T-helper 1 cell treated with Interleukin-12 subunit alpha and Interleukin-12 subunit beta and Interleukin-4 antibody, amounts not matched to agents 30 μg/mL and 1 μg/mL, for 36 hours (primary cell): ENCODE measurements at regions not wholly inside any gene's neighbourhood (a gene's known extent, or its start where the extent isn't known, plus 50 kb on each side); places are given as distances from the start of the nearest gene placed in this dataset.

Source experiments
- H3K27ac Mint-ChIP-seq: one replicate; pipeline ENCODE4 v1.8.0; 2021; ENCODE audit warnings: mild to moderate bottlenecking, mixed read lengths
- H3K27me3 Mint-ChIP-seq: one replicate; pipeline ENCODE4 v1.8.0; 2021; ENCODE audit warnings: low read depth, mixed read lengths
- H3K36me3 Mint-ChIP-seq: one replicate; pipeline ENCODE4 v1.8.0; 2021; ENCODE audit warnings: low read depth, mixed read lengths
- H3K4me1 Mint-ChIP-seq: one replicate; pipeline ENCODE4 v1.8.0; 2021; ENCODE audit warnings: low read depth, mixed read lengths
- H3K4me3 Mint-ChIP-seq: one replicate; pipeline ENCODE4 v1.8.0; 2021; ENCODE audit warnings: mild to moderate bottlenecking, moderate library complexity, mixed read lengths
- H3K9me3 Mint-ChIP-seq: one replicate; pipeline ENCODE4 v1.8.0; 2021; ENCODE audit warnings: mixed read lengths

DNA sequence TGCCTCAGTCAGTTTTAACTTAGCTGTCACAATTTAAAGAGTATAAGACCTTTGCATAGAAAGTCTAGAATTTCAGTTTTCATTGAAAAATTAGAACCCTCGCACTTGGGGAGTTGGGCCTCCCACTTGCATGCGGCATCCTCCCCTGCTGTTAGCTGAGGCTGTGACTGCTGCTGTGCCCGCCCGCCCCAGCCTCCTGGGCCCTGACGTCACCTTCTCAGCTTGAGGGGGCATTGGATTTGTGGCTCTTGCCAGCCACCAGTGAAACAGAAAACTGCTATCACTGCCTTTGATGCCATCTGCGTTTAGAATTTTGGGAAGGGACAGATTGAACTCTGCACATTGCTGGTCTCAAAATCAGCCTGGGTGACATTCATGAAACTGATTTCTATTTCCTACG is 108.7 kb downstream of the CTTN start:
- Mint-ChIP-seq H3K4me3 (no peak overlapping the region), H3K36me3 (no peaks in the 10 kb centered on the region), H3K27me3 (no peaks in the 10 kb centered on the region), H3K9me3 (peaks cover 6% of the 10 kb centered on the region), H3K4me1 (no peaks in the 10 kb centered on the region), H3K27ac (no peak overlapping the region)

DNA sequence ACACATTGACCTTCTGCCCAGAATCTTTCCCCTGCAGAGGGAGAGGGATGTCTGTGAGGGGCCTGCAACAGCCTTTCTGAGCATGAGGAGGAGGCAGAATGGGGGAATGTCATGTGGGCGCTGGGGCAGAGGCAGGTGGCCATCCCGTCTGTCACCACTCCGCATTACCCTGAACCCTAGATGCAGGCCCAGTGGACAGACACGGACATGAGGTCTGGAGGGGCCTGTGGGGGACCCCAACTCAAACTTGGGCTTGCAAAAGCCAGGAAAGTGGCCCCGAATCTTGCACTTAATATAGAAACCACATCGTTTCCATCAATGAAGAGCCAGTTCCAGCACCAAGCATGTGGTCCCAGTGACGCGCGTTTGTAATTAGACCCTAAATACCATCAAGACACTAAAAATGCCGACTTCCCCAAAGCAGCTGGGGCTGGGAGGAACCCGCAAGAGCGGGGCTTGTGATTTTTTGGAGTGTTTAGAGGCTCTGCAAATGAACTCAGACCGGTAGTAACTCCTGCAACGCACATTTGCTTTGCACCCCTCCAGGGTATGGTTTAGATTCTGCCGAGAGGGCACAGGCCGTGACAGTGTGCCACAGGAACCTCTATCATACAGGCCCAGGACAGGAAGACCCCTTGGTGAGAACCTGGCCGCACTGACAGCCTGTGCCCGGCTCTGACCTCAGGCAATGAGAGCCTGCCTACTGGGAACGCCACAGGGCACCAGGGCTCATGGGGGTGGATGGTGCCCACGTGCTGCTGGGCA is 109.3 kb downstream of the CTTN start:
- no peaks in the 10 kb centered on the region for H3K36me3 Mint-ChIP-seq
- peaks cover under 1% of the 10 kb centered on the region for H3K27me3 Mint-ChIP-seq
- peaks cover 12% of the 10 kb centered on the region for H3K9me3 Mint-ChIP-seq
- no peaks in the 10 kb centered on the region for H3K4me1 Mint-ChIP-seq
- no peak overlapping the region for H3K4me3 Mint-ChIP-seq
- no peak overlapping the region for H3K27ac Mint-ChIP-seq

DNA sequence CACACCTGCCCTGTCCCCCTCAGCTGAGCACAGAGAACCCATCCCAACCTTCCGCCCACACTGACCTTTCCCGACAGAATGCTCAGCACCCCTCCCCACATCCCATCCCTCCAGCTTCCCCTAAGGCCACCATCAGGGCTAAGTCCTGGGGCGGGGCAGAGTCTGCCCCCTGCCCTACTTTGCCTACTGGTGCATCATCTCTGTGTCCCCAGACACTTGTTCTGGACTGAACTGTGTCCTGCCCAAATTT is 109.8 kb downstream of the CTTN start:
- no peak overlapping the region for H3K4me3 Mint-ChIP-seq
- H3K4me1 Mint-ChIP-seq, result no peaks in the 10 kb centered on the region
- H3K27me3 Mint-ChIP-seq, result peaks cover 3% of the 10 kb centered on the region
- H3K27ac Mint-ChIP-seq, result no peak overlapping the region
- H3K9me3 Mint-ChIP-seq, result peaks cover 17% of the 10 kb centered on the region
- no peaks in the 10 kb centered on the region for H3K36me3 Mint-ChIP-seq

DNA sequence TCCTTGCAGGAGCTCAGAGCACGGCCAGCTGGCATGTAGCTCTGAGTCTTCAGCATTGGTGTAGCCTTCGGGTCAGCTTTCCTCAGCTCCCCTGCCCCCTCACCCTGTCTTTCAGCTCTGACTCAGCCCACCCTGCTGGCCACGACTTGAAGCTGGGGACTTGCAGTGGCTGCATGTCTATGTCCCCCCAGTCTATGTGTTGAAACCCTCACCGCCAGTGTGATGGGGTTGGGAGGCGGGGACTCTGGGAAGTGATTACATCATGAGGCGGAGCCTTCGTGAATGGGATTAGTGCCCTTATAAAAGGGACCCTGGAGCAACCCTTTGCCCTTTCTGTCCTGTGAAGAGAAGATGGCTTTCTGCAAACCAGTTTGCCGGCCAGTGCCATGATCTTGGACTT is 111.1 kb downstream of the CTTN start:
- Mint-ChIP-seq H3K36me3 (no peaks in the 10 kb centered on the region), H3K27ac (no peak overlapping the region), H3K4me3 (no peak overlapping the region), H3K27me3 (peaks cover 3% of the 10 kb centered on the region), H3K4me1 (no peaks in the 10 kb centered on the region), H3K9me3 (peaks cover 27% of the 10 kb centered on the region)

- H3K4me1 Mint-ChIP-seq, result no peaks in the 10 kb centered on the region
- H3K9me3 Mint-ChIP-seq, result peaks cover 30% of the 10 kb centered on the region
- no peaks in the 10 kb centered on the region for H3K36me3 Mint-ChIP-seq
- H3K27ac Mint-ChIP-seq, result no peak overlapping the region
- H3K27me3 Mint-ChIP-seq, result peaks cover 7% of the 10 kb centered on the region
- H3K4me3 Mint-ChIP-seq, result no peak overlapping the region
These were observed 111.8 kb downstream of the CTTN start for GRCh38 chr11:70510106-70510505.

- H3K4me1 Mint-ChIP-seq, result no peaks in the 10 kb centered on the region
- peaks cover 30% of the 10 kb centered on the region for H3K9me3 Mint-ChIP-seq
- peaks cover 7% of the 10 kb centered on the region for H3K27me3 Mint-ChIP-seq
These were observed 112.2 kb downstream of the CTTN start for GRCh38 chr11:70510571-70510970.

DNA sequence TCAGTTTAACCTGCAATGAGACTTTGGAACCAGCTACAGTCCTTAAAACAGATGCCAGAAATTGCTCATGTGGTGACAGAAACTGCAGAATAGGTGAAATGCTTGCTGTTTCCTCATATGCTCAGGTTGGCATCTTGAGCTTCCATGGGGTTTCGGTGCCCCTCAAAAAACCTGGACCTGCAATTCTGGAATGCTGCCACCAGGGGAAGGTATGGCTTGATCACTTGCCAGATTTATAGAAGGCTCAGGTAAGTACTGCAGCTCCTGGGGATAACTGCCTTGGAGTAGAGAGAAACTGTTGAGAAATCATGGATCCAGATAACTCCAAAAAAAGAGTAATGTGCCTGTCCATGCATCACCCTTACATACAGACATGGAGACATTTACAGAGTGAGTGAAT is 113.0 kb downstream of the CTTN start:
- Mint-ChIP-seq H3K36me3 (no peaks in the 10 kb centered on the region), H3K27me3 (peaks cover 7% of the 10 kb centered on the region), H3K4me1 (no peaks in the 10 kb centered on the region)

More at GRCh38 chr11:70510571-70510970, 112.2 kb downstream of the CTTN start:
- Mint-ChIP-seq H3K27ac (no peak overlapping the region), H3K4me3 (no peak overlapping the region), H3K36me3 (no peaks in the 10 kb centered on the region)

GRCh38 chr11:70512716-70513115 is 114.4 kb downstream of the CTTN start:
- no peaks in the 10 kb centered on the region for H3K4me1 Mint-ChIP-seq
- no peak overlapping the region for H3K27ac Mint-ChIP-seq
- H3K9me3 Mint-ChIP-seq, result peaks cover 30% of the 10 kb centered on the region
- no peak overlapping the region for H3K4me3 Mint-ChIP-seq
- H3K27me3 Mint-ChIP-seq, result peaks cover 7% of the 10 kb centered on the region
- H3K36me3 Mint-ChIP-seq, result no peaks in the 10 kb centered on the region

More for the DNA sequence above, 113.0 kb downstream of the CTTN start:
- Mint-ChIP-seq H3K4me3 (no peak overlapping the region), H3K27ac (no peak overlapping the region), H3K9me3 (peaks cover 30% of the 10 kb centered on the region)

DNA sequence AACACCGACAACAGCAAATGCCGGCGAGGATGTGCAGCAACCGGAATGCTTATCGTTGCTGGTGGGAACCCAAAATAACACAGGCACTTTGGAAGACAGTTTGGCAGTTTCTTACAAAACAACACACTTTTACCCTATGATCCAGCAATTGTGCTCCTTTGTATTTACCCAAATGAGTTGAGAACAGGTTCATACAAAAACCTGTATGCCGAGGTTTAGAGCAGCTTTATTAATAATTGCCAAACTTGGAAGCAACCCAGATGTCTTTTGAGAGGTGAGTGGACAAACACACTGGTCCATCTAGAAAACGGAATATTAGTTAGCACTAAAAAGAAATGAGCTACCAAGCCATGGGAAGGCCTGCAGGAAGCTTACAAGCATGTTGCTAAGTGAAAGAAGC is 118.9 kb downstream of the CTTN start:
- no peak overlapping the region for H3K4me3 Mint-ChIP-seq
- H3K27ac Mint-ChIP-seq, result no peak overlapping the region
- H3K4me1 Mint-ChIP-seq, result no peaks in the 10 kb centered on the region
- H3K36me3 Mint-ChIP-seq, result no peaks in the 10 kb centered on the region
- H3K9me3 Mint-ChIP-seq, result peaks cover 22% of the 10 kb centered on the region
- peaks cover 19% of the 10 kb centered on the region for H3K27me3 Mint-ChIP-seq

DNA sequence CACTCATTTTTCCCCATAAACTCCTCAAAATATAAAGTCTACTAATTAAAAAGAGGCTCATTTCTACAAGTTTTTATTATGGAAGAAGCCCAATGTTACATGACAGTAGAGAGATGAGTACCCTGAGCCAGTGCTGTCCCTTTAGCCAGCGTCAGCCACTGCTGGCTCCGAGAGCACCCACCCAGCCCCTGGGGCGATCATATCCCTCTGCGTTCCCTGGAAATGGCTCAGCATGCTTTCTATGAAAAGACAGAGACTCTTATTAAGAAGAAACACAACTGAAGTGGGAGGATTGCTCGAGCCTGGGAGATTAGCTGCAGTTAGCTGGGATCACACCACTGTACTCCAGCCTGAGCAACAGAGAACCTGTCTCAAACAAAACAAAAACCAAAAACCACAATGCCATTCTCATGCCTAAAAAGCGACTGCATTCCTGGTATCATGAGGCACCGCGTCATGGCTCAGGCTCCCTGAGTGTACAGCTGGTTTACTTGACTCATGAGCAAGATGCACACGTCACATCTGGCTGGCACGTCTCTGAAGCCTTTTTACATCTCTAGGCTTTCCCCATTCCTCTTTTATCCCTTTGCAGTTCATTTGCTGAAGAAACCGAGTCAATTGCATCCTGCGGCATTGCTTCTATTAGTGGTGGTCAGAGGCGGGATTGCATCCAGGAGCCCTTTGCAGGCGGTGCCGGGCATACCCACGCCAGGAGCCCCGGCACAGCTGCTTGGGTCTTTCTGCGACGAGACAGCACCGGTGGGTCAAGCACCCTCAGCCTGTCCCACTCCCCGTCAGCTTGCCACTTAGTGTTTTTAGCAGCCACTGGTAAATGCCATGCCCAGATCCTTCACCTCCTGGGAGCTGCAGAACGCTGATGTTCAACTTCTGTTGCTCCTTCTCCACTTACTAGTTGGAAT is 119.9 kb downstream of the CTTN start:
- H3K36me3 Mint-ChIP-seq, result no peaks in the 10 kb centered on the region
- peaks cover 20% of the 10 kb centered on the region for H3K27me3 Mint-ChIP-seq
- no peak overlapping the region for H3K27ac Mint-ChIP-seq
- H3K9me3 Mint-ChIP-seq, result peaks cover 11% of the 10 kb centered on the region
- H3K4me3 Mint-ChIP-seq, result no peak overlapping the region
- no peaks in the 10 kb centered on the region for H3K4me1 Mint-ChIP-seq

GRCh38 chr11:70519117-70519516 is 120.8 kb downstream of the CTTN start:
- no peak overlapping the region for H3K4me3 Mint-ChIP-seq
- H3K27me3 Mint-ChIP-seq, result peaks cover 20% of the 10 kb centered on the region
- no peak overlapping the region for H3K27ac Mint-ChIP-seq
- H3K36me3 Mint-ChIP-seq, result no peaks in the 10 kb centered on the region
- peaks cover 5% of the 10 kb centered on the region for H3K9me3 Mint-ChIP-seq
- no peaks in the 10 kb centered on the region for H3K4me1 Mint-ChIP-seq

GRCh38 chr11:70521475-70522308 is 123.4 kb downstream of the CTTN start:
- no peak overlapping the region for H3K4me3 Mint-ChIP-seq
- no peaks in the 10 kb centered on the region for H3K36me3 Mint-ChIP-seq
- H3K9me3 Mint-ChIP-seq, result no peaks in the 10 kb centered on the region
- H3K27ac Mint-ChIP-seq, result no peak overlapping the region
- no peaks in the 10 kb centered on the region for H3K4me1 Mint-ChIP-seq
- H3K27me3 Mint-ChIP-seq, result peaks cover 16% of the 10 kb centered on the region

DNA sequence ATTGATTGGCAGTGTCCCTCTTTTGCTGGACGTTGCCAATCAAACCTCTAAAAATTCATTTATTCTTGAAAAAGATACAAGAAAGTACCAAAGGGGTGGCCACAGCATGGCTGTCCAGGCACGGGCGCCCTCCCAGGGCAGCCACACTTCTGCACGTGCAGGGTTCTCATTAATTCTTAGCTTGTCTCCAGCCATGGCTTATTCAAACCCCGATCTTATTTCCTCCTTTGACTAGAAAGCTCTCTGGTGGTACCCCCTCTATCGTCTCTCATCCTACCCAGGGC is 123.9 kb downstream of the CTTN start:
- H3K4me1 Mint-ChIP-seq, result no peaks in the 10 kb centered on the region
- no peaks in the 10 kb centered on the region for H3K36me3 Mint-ChIP-seq
- peaks cover 16% of the 10 kb centered on the region for H3K27me3 Mint-ChIP-seq
- H3K27ac Mint-ChIP-seq, result no peak overlapping the region
- no peak overlapping the region for H3K4me3 Mint-ChIP-seq
- H3K9me3 Mint-ChIP-seq, result no peaks in the 10 kb centered on the region

DNA sequence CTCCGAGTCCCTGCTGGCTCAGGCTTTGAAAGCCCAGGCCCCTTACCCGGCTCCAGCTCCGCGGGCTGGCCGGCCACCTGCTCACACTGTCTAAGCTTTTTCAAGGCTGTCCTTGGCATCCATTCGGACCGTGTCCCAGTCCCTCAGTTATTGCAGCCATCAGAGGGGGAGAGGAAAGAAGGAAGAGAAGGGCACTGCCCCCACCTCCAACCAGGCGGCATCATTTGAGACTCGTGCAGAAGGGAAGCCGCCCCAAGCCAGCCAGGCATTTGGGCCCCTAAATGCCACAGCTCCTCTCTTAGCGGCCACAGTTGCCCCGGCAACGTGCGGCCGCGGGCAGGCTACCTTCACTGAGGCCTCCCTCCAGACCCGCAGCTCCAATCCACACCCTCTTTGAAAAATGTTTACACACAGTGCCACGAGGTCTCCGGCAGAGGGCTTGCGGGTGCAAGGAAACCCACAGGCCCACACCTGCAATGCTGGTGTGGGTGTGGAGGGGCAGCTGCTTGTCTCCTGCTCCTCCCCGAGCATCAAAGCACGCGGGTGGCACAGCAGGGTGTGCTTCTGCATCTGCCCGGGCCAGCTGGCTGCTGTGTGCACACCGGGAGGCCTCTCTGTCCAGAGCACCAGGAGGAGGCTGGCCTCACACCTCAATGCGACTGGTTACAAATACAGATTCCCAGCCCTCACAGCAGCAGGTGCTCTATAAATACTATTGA is 124.4 kb downstream of the CTTN start:
- peaks cover 16% of the 10 kb centered on the region for H3K27me3 Mint-ChIP-seq
- H3K4me1 Mint-ChIP-seq, result no peaks in the 10 kb centered on the region
- no peaks in the 10 kb centered on the region for H3K36me3 Mint-ChIP-seq

More for the DNA sequence above, 124.4 kb downstream of the CTTN start:
- Mint-ChIP-seq H3K4me3 (no peak overlapping the region), H3K9me3 (no peaks in the 10 kb centered on the region), H3K27ac (no peak overlapping the region)
